ENCODE measurements at regions not wholly inside any gene's neighbourhood (a gene's known extent, or its start where the extent isn't known, plus 50 kb on each side); places are given as distances from the start of the nearest gene placed in this dataset.

GRCh38 chr14:31964490-31964889 is 112.6 kb upstream of the ARHGAP5 start:
- TF ChIP-seq FOXJ3 (CRISPR knock-in tag; IDR thresholded peaks at IDR 0.05) (no peak), CTCF (IDR thresholded peaks at IDR 0.05) (no peak), ZBTB33 (IDR thresholded peaks at IDR 0.05; ENCODE audit: borderline replicate concordance, low read depth) (no peak), YY1 (IDR thresholded peaks at IDR 0.05; ENCODE audit: low read depth) (no peak), REST (IDR thresholded peaks at IDR 0.05; ENCODE audit: low read depth, low read length) (no peak), TEAD4 (IDR thresholded peaks at IDR 0.05; ENCODE audit: borderline replicate concordance, insufficient read depth) (no peak), JUND (IDR thresholded peaks at IDR 0.05) (no peak)
